ENCODE measurements at regions not wholly inside any gene's neighbourhood (a gene's known extent, or its start where the extent isn't known, plus 50 kb on each side); places are given as distances from the start of the nearest gene placed in this dataset.
A peak's percentile ranks its signal among the peaks of the same experiment; 100 is the strongest.

DNA sequence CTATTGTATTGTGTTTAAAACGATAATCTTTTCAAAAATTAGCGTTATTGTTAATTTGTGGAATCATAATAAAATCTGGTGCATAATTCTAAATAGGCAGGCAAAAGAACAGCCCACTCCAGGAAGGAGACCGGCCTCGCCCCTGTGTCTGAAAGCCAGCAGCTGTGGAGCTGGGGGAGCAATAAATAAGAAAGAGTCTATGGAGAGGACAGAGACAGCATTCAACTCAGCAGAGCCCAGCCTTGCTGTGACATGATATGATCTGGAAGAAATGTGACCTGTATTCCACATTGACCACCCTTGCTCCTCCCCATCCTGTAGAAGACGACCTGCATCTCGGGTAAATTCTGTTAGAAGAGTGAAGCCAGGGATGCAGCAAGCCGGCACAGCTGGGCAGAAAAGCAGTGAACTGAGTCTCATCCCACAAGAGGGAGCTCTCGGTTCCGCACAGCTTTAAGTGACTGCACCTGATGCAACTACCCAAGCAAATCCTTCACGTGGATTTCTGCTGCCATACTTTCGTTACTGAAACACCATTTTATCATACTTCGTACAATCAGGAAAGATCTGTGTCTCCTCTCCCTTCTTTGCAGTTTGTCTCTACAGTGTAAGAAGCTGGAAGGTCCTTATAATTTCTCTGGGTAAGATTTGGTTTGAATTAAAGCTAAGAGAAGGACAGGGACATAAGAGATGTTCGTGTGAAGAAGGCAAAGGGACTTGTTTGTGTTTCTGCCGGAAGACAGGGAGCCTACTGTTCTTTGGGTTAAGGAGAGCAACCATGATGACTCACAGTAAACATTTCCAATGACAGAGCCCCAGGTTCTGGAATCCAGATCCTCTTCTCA, 427.1 kb downstream of the GPAM start:
- DNase-seq = peak; percentile 1 to 9

DNA sequence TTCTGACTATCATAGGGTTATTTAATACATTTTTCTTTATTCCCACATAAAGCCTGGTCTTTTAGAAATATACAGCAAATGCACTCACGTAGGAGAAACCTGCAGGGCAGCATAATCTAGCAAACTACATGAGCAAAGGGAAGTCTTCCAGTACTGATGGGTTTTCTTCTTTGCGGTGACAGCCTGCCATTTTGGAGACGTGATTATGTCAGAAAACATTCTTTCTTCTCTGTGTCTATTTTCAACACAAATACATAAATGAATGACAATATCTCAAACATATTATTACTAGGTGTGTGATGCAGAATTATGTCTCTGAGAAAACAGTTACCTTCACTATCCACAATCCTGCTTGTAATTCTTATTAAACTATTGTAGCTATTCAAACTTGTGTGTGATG, 425.0 kb downstream of the GPAM start:
- DNase-seq = no peak

DNA sequence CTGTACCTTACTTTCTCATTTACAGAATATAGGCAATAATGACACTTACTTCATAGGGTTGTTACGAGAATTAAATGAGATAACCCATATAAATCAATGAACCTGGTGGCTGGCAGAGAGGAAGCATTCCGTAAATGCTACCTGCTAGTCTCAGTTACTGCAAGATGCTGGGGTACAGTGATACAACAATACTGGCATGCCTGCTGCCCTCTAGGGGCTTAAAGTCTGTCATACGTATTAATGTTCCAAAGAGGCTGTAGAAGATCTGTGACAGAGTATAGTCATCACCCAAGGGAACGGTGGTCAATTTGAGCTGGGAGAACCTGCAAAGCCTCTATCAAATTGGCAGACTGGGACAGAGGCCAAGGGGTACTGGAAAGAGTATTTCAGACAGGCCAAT, 421.5 kb downstream of the GPAM start:
- no peak for DNase-seq

DNA sequence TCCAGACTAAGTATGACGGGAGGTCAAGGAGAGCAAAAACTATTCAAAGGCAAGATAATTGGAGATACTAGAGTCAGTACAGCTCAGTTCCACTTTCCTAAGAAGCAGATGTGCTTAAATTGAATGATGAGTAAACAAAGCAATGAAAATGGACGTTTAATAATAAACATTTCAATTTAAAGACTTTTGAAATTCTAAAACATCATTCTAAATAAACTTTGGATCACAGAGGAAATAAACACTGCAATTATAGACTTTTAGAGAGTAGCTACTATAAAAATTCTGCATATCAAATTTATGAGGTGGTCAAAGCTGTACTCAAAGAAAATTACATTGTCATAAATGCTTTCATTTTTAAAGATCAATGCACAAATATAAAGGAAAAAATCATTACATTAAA, 418.3 kb downstream of the GPAM start:
- DNase-seq = no peak

DNA sequence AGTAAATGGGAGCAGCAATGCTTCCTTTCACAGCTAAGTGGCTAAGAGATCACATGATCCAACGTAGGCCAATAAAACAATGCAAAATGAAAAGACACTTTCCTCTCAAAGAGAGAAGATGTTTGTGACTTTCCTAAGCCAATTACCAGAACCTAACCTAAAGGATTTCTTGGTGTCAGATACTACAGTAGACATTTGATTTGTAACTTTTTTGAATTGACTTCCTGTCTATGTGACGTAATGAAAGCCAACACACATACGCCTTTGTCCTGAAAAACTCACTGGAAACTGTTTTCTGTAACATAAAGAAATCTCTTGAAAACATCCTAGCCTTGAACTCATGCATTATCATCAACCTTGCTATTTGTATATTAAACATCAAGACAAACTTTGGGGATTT, 417.1 kb downstream of the GPAM start:
- no peak for DNase-seq

DNA sequence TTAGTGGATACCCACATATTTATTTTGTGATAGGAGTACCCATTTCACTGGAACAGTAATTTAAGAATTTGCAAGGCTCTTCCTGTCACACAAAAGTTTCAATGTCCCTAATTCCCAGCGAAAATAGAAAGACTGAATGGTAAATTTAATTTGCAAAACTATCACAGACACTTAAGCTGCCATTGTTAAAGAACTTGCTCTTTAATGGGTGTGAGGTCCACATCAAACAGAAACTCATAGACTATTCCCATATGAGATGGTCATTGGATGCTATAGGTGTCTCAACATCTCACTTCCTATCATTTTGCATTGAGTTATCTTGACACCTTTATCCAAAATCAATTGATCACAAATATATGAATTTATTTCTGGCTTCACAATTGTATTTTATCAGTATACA, 415.9 kb downstream of the GPAM start:
- DNase-seq = no peak

DNA sequence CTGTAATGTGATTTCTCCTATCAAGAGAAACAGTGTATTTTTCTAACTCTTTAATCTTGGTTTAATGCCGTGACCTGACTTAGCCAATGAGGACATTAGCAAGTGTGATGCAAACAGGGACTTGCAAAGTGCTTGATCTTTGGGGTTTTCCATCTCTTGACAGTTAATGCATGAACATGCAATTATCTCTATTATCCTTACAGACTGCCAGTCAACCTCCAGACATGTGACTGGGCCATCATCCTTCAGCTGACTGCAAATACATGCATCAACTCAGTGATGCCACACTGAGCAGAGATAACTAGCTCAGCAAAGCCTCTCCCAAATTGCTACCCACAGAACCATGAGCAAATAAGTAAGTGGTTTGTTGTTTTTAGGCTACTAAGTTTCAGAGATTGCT, 409.6 kb downstream of the GPAM start:
- no peak for DNase-seq

DNA sequence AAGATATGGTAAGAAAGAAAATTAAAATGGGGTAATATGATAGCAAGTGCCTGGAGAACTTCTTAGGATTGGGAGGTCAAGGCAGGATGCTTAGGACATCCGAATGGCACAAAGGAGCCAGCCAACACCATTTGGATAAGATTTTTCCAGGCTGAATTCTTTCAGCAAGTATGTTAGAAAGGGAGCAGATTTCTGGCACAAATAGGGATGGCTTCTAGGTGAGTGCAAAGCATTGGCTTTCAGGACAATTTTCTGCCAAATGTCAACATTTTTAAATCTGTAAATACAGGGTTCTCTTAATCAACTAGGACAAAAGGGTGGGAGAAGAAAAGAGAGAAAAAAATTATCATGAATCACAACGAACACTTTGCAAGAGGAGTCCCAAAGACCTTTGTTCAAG, 409.1 kb downstream of the GPAM start:
- no peak for DNase-seq

DNA sequence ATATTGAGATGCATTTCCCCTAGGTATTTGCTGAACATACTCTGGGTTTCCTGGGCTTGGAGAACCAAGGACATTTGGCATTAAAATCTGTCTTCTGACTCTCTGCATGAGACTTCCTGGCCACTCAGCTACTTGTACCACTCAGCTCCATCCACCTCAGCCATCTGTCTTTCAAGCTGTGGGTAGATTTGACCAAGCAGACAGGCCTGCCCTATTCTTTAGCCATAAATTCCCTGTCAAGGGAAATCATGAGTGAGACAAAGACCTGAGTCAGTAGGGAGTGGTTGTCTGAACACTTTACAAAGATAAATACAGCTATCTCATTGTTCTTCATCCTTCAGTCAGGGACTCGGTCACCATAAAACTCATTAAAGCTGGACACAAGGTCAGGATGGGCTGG, 399.1 kb downstream of the GPAM start:
- DNase-seq = no peak

DNA sequence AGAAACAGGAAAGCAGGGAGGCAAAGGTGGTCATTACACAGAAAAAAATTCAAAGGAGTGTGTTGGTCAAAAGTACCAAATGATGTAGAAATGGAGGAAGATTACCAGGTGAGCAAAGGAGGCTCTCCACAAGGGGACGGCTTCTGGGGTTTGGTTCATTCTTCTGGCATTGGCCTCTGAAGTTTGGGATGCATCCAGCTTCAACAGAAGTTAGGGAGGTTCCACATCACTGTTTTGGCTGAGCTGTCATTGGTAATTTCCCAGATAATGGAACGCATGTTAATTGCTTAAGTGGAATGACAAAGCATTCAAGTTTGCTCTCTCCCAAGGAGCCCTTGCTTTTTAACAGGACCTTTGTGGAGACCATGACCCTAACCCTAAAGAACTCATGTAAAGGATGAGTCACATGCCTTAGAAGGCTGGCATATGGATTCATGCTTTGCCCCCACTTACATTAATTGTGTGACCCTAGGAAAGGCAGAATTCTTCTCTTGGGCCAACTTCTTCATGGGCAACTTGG, 398.6 kb downstream of the GPAM start:
- DNase-seq = no peak

DNA sequence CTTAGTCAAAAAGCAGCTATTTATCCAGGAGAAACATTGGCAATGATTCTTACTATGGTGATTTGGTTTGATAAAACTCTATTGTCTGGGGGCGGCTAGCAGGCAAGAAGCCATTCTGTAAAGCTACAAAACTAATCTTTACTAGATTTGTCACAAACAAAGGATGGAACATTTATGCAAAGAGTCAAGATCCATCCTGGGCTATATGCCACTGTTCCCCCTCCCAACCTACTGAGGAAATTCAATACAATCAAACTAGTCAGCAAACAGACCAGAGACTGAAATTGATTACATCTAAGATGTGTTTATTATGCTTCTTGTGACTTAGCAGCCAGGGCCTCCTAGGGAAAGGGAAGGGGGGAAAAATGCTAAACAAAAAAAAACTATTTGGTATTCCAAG, 397.6 kb downstream of the GPAM start:
- no peak for DNase-seq

DNA sequence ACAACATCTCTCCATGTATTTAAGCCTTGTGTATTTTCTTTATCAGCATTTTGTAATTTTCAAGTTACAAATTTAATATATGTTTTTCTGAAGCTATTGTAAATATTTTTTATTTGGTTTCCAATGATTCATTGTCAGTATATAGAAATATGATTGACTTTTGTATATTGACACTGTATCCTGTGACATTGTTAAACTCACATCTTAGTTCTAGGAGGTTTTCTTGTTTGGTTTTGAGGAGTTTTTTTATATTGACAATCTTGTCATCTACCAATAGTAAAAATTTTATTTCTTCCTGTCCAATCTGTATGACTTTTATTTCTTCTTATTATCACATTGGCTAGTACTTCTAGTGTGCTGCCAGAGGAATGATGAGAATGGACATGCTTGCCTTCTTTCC, 393.7 kb downstream of the GPAM start:
- no peak for DNase-seq

DNA sequence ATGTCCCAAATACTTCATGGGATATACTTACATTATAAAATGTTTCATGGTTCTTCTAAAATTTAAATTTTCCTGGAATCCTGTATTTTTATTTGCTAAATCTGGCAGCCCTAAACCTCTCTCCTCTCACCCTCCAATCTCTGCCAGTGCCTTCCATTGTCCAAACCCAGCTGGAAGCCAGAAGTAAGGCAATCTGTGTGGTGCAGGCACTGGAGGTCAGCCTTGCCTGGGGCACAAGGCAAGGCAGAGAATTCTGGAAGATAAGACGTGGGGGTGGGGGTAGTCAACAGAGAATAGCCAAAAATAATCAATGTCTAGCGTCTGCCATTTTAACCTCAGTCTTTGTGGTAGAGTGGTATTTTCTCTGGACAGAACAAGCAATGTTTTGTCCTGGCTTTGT, 381.7 kb downstream of the GPAM start:
- DNase-seq = no peak

DNA sequence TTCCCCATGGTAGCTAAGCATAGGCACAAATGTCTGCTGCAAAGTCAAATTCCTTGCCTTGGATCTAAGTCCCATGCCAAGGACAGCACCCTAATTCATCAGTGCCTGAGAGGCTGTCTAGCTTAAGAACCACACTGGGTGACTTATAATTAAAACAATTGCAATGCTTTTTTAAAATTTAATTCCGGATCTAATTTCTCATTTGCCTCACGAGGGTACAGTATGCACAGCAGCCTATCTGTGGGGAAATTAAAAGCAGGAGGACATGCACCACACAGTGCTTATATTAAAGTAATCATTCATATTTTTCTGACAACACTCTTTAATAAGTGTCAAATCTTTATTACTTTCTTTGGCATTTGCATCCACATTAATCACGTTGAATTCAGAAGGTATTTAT, 378.8 kb downstream of the GPAM start:
- DNase-seq = no peak

DNA sequence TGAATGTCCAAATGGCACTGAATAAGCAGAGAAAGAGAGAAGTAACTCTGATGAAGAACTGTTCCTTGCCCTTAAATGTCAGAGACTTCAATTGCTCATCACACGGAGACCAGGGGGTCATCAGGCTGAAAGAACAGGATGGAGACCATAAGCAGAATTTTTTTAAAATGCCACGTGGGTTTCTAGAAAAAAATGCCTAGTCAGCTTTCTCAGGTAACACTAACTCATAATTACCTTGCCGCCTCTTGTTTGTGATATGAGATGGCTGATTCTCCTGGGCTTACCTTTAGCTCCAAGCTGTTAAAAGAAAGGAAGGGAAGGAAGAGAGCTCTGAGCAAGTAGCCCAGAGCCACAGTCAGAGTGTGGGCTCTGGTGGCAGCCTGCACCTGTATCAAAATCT, 372.0 kb downstream of the GPAM start:
- DNase-seq = no peak

DNA sequence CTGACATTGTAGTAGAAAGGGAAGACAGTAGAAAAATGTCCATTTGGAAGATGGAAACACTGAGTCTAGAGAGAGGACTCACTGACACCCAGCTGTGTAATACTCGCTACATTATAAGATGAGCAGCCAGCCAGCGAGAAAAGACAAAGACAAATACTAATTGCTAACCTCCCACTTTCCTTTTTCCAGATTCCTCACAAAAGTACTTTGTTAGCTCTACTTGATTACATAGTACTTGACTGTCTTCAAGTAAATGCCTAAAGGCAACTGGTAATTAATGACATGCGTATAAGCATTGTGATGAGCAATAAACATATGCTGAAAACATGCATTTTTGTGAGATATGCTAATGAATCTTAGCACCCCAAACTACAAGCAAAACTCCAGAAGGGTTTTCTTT, 363.1 kb downstream of the GPAM start:
- no peak for DNase-seq

DNA sequence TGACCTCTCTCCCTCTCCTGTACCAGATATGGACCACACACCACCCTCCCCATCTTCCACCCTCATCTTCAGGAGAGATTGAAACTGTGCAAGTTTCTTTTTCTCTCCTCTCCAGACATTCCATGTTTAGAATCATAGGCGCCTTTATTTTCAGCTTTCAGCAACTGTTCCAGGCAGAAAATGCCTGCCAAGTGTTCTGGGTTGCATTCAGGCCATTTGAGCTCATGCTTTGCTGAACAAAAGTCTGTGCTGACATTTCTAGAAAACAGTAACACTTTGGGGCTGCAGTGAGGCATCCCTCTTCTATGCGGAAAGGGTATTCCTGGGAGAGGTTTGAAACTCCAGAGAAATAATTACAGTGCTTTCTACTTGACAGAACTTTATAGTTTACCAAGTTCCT, 361.7 kb downstream of the GPAM start:
- DNase-seq = no peak

DNA sequence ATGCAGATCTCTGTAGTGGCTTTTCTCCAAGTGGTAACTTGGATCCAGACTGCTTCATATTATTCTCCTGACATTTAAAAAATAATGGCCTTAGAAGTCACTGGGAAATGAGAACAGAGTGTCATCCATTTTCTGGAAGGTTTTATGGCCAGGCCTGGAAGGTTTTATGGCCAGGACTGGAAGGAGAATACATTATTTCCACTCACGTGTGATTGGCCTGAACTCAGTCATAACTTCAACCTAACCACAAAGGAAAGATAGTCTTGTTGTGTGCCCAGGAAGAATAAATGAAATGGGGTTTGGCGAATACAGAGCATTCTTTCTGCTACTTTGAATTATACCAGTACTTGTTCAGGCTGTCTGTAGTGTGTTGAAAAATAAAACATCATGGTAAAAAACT, 360.9 kb downstream of the GPAM start:
- no peak for DNase-seq

DNA sequence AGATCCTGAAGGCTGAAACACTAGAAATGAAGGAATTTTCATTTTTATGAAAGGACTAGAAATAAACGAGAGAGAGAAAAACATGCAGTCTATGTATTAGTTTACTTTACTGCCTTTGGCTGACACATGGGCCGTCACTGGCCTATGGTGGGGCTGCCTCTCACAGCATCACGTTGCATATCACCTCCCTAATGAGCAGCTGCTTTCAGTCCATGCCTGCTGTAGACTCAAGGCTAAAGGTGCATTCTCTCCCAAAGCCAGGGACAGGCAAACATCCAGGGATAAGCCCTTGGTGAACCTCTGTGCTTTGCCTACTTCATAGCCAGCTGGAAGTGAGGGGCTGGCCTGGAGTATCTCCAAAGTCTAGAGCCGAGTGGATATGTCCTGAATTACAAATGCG, 359.4 kb downstream of the GPAM start:
- no peak for DNase-seq

DNA sequence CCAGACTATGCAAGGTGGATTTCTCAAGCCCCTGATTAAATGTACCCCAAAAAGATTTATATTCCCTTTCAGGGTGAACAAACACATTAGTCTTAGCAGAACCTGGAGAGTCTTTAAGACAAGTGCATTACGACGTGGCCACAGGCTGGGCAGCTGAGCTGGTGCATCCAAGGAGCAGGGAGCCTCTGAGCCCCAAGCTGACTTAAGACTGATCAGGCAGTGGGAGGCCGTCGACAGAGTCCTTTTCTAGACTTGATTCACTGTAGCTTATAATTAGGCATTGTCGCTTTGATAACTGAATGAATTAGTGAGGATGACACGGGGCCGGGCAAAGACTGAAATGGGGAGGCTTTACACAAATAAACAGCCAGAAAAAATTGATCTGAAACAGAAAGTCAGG, 353.2 kb downstream of the GPAM start:
- DNase-seq = no peak

DNA sequence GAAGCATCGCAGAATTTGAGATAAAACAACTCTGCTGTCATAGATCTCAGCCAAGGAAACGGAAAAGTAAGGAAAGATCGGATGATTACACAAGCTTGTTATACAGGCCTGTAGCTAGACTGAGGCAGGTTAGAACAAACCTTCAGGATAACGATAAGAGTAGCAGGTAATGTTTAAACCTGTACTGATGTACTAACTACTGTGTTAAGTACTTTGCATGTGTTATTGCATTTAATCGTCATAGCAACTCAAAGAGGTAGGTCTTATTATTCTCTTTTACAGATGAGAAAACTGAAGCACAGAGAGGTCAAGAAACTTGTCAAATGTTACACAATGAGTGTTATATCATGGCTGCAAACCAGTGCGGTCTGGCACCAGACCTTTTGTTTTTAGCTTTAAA, 352.5 kb downstream of the GPAM start:
- no peak for DNase-seq

DNA sequence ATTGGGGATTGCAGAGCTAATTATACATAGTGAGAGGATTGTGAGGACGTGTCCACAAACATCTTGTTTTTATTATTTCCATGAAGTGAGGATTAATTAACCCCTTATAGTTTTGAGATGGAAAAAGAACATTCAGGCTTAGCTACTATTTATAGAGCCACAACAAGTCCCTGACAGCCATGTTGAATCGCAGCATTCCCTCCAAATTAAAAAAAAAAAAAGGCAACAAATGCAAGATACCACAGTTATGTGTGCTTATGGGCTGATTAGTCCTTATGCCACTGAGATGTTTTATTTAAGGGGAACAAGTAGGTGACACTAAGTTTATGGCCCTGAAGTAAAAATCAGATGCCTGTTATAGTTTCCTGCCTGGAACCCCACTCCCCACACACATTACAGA, 350.3 kb downstream of the GPAM start:
- DNase-seq = no peak

DNA sequence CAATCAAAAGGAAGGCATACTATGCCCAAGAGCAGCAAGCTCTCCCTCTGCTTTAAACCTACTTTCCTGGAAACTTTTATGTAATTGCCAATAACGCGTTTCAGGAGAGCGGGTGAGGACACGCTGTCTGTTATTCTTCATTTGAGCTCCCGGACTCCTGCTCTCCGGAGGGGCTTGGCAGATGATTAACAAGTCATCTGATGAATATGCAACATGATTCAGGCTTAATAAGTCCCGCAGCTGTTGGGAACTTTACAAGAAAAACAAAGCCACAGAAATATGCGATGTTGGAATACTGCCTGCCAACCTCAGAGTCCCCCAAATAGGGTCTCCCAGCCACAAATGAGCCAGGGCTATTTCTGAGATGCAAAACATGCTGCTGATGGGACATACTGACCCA, 348.0 kb downstream of the GPAM start:
- DNase-seq = no peak

DNA sequence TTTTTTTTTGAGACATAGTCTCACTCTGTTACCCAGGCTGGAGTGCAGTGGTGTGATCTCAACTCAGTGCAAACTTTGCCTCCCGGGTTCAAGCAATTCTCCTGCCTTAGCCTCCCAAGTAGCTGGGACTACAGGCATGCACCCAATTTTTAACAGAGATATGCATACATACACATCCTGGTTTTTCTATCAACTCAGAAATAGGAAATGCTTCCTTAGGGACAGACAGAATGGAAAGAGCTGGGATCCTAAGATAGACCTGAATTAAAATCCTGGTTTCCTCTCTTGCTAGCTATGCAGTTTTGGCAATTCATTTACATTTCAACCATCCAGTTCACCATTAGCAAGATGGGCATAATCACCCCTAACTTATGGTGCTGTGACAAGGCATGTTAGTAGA, 347.5 kb downstream of the GPAM start:
- DNase-seq = no peak

DNA sequence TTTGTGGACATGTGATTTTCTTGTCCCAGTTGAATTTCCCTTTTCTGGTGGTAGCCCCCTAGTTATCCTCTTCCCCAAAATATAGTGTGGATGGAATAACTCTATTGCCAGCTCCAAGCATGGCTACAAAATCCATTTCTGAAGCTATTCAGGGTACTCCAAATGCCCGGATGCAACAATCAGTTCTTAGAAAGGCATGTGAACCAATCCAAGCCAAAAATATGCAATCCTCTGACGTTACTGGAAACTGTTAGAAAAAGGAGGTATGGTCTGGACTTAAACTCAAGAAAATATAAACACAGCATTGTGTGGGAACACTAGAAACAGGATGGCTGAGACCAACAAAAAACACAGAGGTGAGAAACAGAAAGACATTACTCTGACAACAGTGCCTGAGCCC, 347.0 kb downstream of the GPAM start:
- DNase-seq = no peak

All from SW 1271 (cell line).